ENCODE measurements at regions not wholly inside any gene's neighbourhood (a gene's known extent, or its start where the extent isn't known, plus 50 kb on each side); places are given as distances from the start of the nearest gene placed in this dataset.

- DNase-seq (ENCODE audit: low read depth in 1 of 2, low spot score in 1 of 2), result no peak
- Histone ChIP-seq H3K27me3 (ENCODE audit: insufficient read depth, poor library complexity, severe bottlenecking) (peaks cover 4% of the 10 kb centered on the region), H3K4me3 (replicated peaks; ENCODE audit: insufficient read depth, low read length) (no peak overlapping the region), H3K27ac (replicated peaks) (no peak overlapping the region)
- TF ChIP-seq SPI1 (IDR thresholded peaks at IDR 0.05; ENCODE audit: borderline replicate concordance, low read depth), result no peak
- no peak for TF ChIP-seq REST (IDR thresholded peaks at IDR 0.05; ENCODE audit: insufficient replicate concordance, low read depth)
- TF ChIP-seq CTCF (IDR thresholded peaks at IDR 0.05; ENCODE audit: insufficient read depth, low read length), result no peak
- no peak for TF ChIP-seq GABPA (IDR thresholded peaks at IDR 0.05; ENCODE audit: low read depth)
- no peak for TF ChIP-seq POLR2AphosphoS5 (IDR thresholded peaks at IDR 0.05; ENCODE audit: low read depth)
Measured at GRCh38 chr4:10753856-10754402, 69.4 kb upstream of the CLNK start.

GRCh38 chr4:10753336-10753735 is 68.8 kb upstream of the CLNK start:
- Histone ChIP-seq H3K27me3 (ENCODE audit: insufficient read depth, poor library complexity, severe bottlenecking) (peaks cover 4% of the 10 kb centered on the region), H3K27ac (replicated peaks) (no peak overlapping the region)
- no peak for TF ChIP-seq REST (IDR thresholded peaks at IDR 0.05; ENCODE audit: insufficient replicate concordance, low read depth)
- no peak for TF ChIP-seq CTCF (IDR thresholded peaks at IDR 0.05; ENCODE audit: insufficient read depth, low read length)
- no peak for TF ChIP-seq SPI1 (IDR thresholded peaks at IDR 0.05; ENCODE audit: borderline replicate concordance, low read depth)
- no peak for TF ChIP-seq GABPA (IDR thresholded peaks at IDR 0.05; ENCODE audit: low read depth)
- no peak for TF ChIP-seq POLR2AphosphoS5 (IDR thresholded peaks at IDR 0.05; ENCODE audit: low read depth)

GRCh38 chr4:10750714-10751113 is 66.1 kb upstream of the CLNK start:
- TF ChIP-seq POLR2AphosphoS5 (IDR thresholded peaks at IDR 0.05; ENCODE audit: low read depth), result no peak

More at GRCh38 chr4:10753336-10753735, 68.8 kb upstream of the CLNK start:
- H3K4me3 ChIP-seq (replicated peaks; ENCODE audit: insufficient read depth, low read length), result no peak overlapping the region
- no peak for DNase-seq (ENCODE audit: low read depth in 1 of 2, low spot score in 1 of 2)

GRCh38 chr4:10747186-10747585 is 62.6 kb upstream of the CLNK start:
- peaks cover 2% of the 10 kb centered on the region for H3K27me3 ChIP-seq (ENCODE audit: insufficient read depth, poor library complexity, severe bottlenecking)
- H3K4me3 ChIP-seq (replicated peaks; ENCODE audit: insufficient read depth, low read length), result no peak overlapping the region
- TF ChIP-seq REST (IDR thresholded peaks at IDR 0.05; ENCODE audit: insufficient replicate concordance, low read depth) (no peak), SPI1 (IDR thresholded peaks at IDR 0.05; ENCODE audit: borderline replicate concordance, low read depth) (no peak), POLR2AphosphoS5 (IDR thresholded peaks at IDR 0.05; ENCODE audit: low read depth) (no peak), CTCF (IDR thresholded peaks at IDR 0.05; ENCODE audit: insufficient read depth, low read length) (no peak), GABPA (IDR thresholded peaks at IDR 0.05; ENCODE audit: low read depth) (no peak)
- no peak for DNase-seq (ENCODE audit: low read depth in 1 of 2, low spot score in 1 of 2)
- no peak overlapping the region for H3K27ac ChIP-seq (replicated peaks)

More at GRCh38 chr4:10750714-10751113, 66.1 kb upstream of the CLNK start:
- DNase-seq (ENCODE audit: low read depth in 1 of 2, low spot score in 1 of 2), result no peak
- H3K27ac ChIP-seq (replicated peaks), result no peak overlapping the region
- peaks cover 2% of the 10 kb centered on the region for H3K27me3 ChIP-seq (ENCODE audit: insufficient read depth, poor library complexity, severe bottlenecking)
- H3K4me3 ChIP-seq (replicated peaks; ENCODE audit: insufficient read depth, low read length), result no peak overlapping the region
